Urothelium cell line (cell line): ENCODE measurements at regions not wholly inside any gene's neighbourhood (a gene's known extent, or its start where the extent isn't known, plus 50 kb on each side); places are given as distances from the start of the nearest gene placed in this dataset.
"Not testable (repeated sequence)": the region's sequence is repeated elsewhere in the genome, so short reads cannot be mapped to it uniquely, and the experiment has no call there.

Experiments used
- DNase-seq: peaks from one replicate; pipeline ENCODE4 v3.0.0; 2011; ENCODE audit warnings: low spot score, mixed read lengths
- FAIRE-seq: peaks from 2 replicates; lab custom pipeline; 2011; peaks lifted over from hg19 to GRCh38; lab: Jason Lieb, UNC

GRCh38 chr6:82506526-82506925 is 142.9 kb downstream of the TPBG start:
- FAIRE-seq = no peak
- no peak for DNase-seq

- no peak for FAIRE-seq
- no peak for DNase-seq
Observed at GRCh38 chr6:82507112-82507511, 143.5 kb downstream of the TPBG start.

GRCh38 chr6:82511546-82511945 is 147.9 kb downstream of the TPBG start:
- DNase-seq (no peak), FAIRE-seq (no peak)

GRCh38 chr6:82517896-82518295 is 154.3 kb downstream of the TPBG start:
- FAIRE-seq, DNase-seq: not testable (repeated sequence)

GRCh38 chr6:82521369-82521768 is 157.8 kb downstream of the TPBG start:
- DNase-seq (no peak), FAIRE-seq (no peak)

- DNase-seq (no peak), FAIRE-seq (no peak)
Observed at GRCh38 chr6:82521861-82522260, 158.2 kb downstream of the TPBG start.

GRCh38 chr6:82524031-82524430 is 160.4 kb downstream of the TPBG start:
- no peak for FAIRE-seq

GRCh38 chr6:82525775-82526495 is 162.3 kb downstream of the TPBG start:
- DNase-seq (no peak), FAIRE-seq (no peak)

More at GRCh38 chr6:82524031-82524430, 160.4 kb downstream of the TPBG start:
- DNase-seq = no peak

- DNase-seq, FAIRE-seq: not testable (repeated sequence)
Observed at GRCh38 chr6:82529960-82530460, 166.4 kb downstream of the TPBG start.

- DNase-seq = no peak
- no peak for FAIRE-seq
Observed at GRCh38 chr6:82534876-82535275, 171.3 kb downstream of the TPBG start.

- not testable (repeated sequence) for DNase-seq, FAIRE-seq
Observed at GRCh38 chr6:82549480-82549879, 185.9 kb downstream of the TPBG start.

GRCh38 chr6:82551311-82551710 is 187.7 kb downstream of the TPBG start:
- not testable (repeated sequence) for FAIRE-seq, DNase-seq

- DNase-seq (no peak), FAIRE-seq (no peak)
Observed at GRCh38 chr6:82551831-82552230, 188.2 kb downstream of the TPBG start.

- DNase-seq (no peak), FAIRE-seq (no peak)
Observed at GRCh38 chr6:82553863-82554531, 190.4 kb downstream of the TPBG start.

- no peak for DNase-seq
- FAIRE-seq = no peak
Observed at GRCh38 chr6:82554666-82555065, 191.0 kb downstream of the TPBG start.

GRCh38 chr6:82555801-82556200 is 192.2 kb downstream of the TPBG start:
- no peak for FAIRE-seq
- DNase-seq = no peak

- not testable (repeated sequence) for FAIRE-seq, DNase-seq
Observed at GRCh38 chr6:82558531-82558930, 194.9 kb downstream of the TPBG start.

GRCh38 chr6:82567621-82568020 is 204.0 kb downstream of the TPBG start:
- DNase-seq (no peak), FAIRE-seq (no peak)

- no peak for FAIRE-seq
- DNase-seq = no peak
Observed at GRCh38 chr6:82568290-82568993, 204.8 kb downstream of the TPBG start.

GRCh38 chr6:82569022-82569421 is 205.4 kb downstream of the TPBG start:
- DNase-seq (no peak), FAIRE-seq (no peak)

GRCh38 chr6:82570083-82570482 is 206.5 kb downstream of the TPBG start:
- no peak for FAIRE-seq

More at GRCh38 chr6:82570083-82570482, 206.5 kb downstream of the TPBG start:
- DNase-seq = no peak
